Left lung (tissue), 4 donors: ENCODE measurements at regions not wholly inside any gene's neighbourhood (a gene's known extent, or its start where the extent isn't known, plus 50 kb on each side); places are given as distances from the start of the nearest gene placed in this dataset.

Experiments
- ATAC-seq: fragments of 200-7000 bp; cut with Tn5 transposase; one replicate; pipeline ENCODE4 v1.9.1; 2020; ENCODE audit warnings: moderate library complexity
- DNase-seq, 4 donors: peaks; one replicate each; pipeline ENCODE4 v3.0.0-alpha.2; 2013 to 2020
- H3K27ac ChIP-seq, 2 donors: fragments of 200-600 bp; sonication (generic) in 1 of 2; one replicate each; pipeline versions ENCODE4 v1.5.0 to v1.8.0; 2020 to 2021
- H3K27me3 ChIP-seq, 2 donors: fragments of 200-600 bp; sonication (generic) in 1 of 2; one replicate each; pipeline versions ENCODE4 v1.5.0 to v1.8.0; 2020 to 2021
- H3K36me3 ChIP-seq, 2 donors: fragments of 200-600 bp; sonication (generic) in 1 of 2; one replicate each; pipeline versions ENCODE4 v1.5.0 to v1.8.0; 2020 to 2021
- H3K4me1 ChIP-seq, 2 donors: fragments of 200-600 bp; one replicate each; pipeline ENCODE4 v1.8.0; 2021
- H3K4me3 ChIP-seq, 2 donors: fragments of 200-600 bp; sonication (generic) in 1 of 2; one replicate each; pipeline versions ENCODE4 v1.5.0 to v1.8.0; 2020 to 2021; ENCODE audit warnings: mild to moderate bottlenecking in 1 of 2
- H3K9me3 ChIP-seq, 2 donors: fragments of 200-600 bp; sonication (generic) in 1 of 2; one replicate each; pipeline versions ENCODE4 v1.5.0 to v1.8.0; 2020 to 2021
- CTCF ChIP-seq, 2 donors: fragments of 200-600 bp; sonication (generic) in 1 of 2; IDR thresholded peaks; one replicate each; pipeline versions ENCODE4 v1.5.0 to v1.8.0; 2021; ENCODE audit warnings: antibody characterized with exemption in 2 of 2
- intact Hi-C, 2 donors: fragments of 100-400 bp; cut with DNase I; formaldehyde crosslinking; loops; one replicate each; pipeline versions ENCODE4 v1.11.2 to v1.14.2; 2022
- donor health status: DM: no; HTN: yes; CAD: no.
- donor health status: DM: no; HTN: no; CAD: no.

GRCh38 chrY:7938982-7939718 is 1027.6 kb upstream of the AMELY start:
- no peaks in the 10 kb centered on the region for H3K9me3 ChIP-seq
- no peak for DNase-seq
- H3K27ac ChIP-seq = no peak overlapping the region
- no peaks in the 10 kb centered on the region for H3K4me1 ChIP-seq
- H3K27me3 ChIP-seq = no peaks in the 10 kb centered on the region
- H3K36me3 ChIP-seq = no peaks in the 10 kb centered on the region
- no peak for ATAC-seq
- TF ChIP-seq CTCF (IDR thresholded peaks at IDR 0.05) = no peak
- H3K4me3 ChIP-seq = no peak overlapping the region
- intact Hi-C loops = no loop called here

GRCh38 chrY:7936831-7937230 is 1025.3 kb upstream of the AMELY start:
- intact Hi-C loops = no loop called here
- TF ChIP-seq CTCF (IDR thresholded peaks at IDR 0.05) = no peak
- DNase-seq (no peak), ATAC-seq (no peak)
- Histone ChIP-seq H3K9me3 (no peaks in the 10 kb centered on the region), H3K27ac (no peak overlapping the region), H3K4me3 (no peak overlapping the region), H3K27me3 (no peaks in the 10 kb centered on the region), H3K4me1 (no peaks in the 10 kb centered on the region), H3K36me3 (no peaks in the 10 kb centered on the region)

DNA sequence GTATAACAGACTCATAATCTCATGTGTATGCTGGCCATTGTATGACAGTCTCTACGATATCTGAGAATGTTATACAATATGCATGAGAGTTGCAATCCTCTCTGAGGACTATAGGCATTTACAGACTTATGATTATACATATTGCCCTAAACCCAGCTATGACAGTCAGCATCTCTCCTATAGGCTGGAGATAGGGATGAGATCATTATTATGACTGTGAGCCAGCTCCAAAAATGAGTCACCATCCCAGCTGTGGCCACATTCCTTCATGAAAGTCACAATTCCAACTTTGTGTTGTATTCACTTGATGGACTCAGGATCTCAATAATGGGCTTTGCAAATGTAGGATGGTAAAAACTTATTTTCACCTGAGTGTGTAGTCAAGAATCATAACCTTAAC is 1024.5 kb upstream of the AMELY start:
- no peak for DNase-seq
- Histone ChIP-seq H3K4me1 (no peaks in the 10 kb centered on the region), H3K36me3 (no peaks in the 10 kb centered on the region), H3K9me3 (no peaks in the 10 kb centered on the region), H3K4me3 (no peak overlapping the region), H3K27me3 (no peaks in the 10 kb centered on the region), H3K27ac (no peak overlapping the region)
- no peak for TF ChIP-seq CTCF (IDR thresholded peaks at IDR 0.05)
- intact Hi-C loops = no loop called here
- no peak for ATAC-seq

DNA sequence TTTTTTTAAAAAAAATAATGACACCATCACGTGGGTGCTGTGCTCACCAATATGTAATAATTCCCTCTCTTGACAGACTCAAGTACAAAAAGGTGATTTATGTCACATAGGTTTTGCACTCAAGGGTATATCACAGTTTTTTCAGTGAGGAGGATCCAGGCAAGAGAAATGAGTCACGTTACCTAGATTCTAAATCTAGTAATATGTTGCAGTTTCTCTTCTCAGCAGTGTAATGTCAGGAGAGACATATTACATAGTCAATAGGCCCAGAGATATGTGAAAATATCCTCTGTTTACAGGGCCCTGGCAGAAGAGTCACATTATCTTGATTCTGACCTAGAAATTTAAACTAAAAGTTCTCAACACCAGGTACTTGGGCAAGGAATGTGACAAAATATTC is 1024.1 kb upstream of the AMELY start:
- H3K36me3 ChIP-seq = no peaks in the 10 kb centered on the region
- intact Hi-C loops = no loop called here
- H3K27me3 ChIP-seq = no peaks in the 10 kb centered on the region
- no peak for TF ChIP-seq CTCF (IDR thresholded peaks at IDR 0.05)
- no peaks in the 10 kb centered on the region for H3K4me1 ChIP-seq
- ATAC-seq = no peak
- H3K9me3 ChIP-seq = no peaks in the 10 kb centered on the region
- DNase-seq = no peak
- H3K27ac ChIP-seq = no peak overlapping the region
- H3K4me3 ChIP-seq = no peak overlapping the region

GRCh38 chrY:7932424-7932823 is 1020.9 kb upstream of the AMELY start:
- Histone ChIP-seq H3K27ac (no peak overlapping the region), H3K4me3 (no peak overlapping the region), H3K27me3 (no peaks in the 10 kb centered on the region), H3K36me3 (no peaks in the 10 kb centered on the region), H3K4me1 (no peaks in the 10 kb centered on the region), H3K9me3 (no peaks in the 10 kb centered on the region)
- no peak for DNase-seq
- no peak for ATAC-seq
- no peak for TF ChIP-seq CTCF (IDR thresholded peaks at IDR 0.05)
- intact Hi-C loops = no loop called here
